ENCODE measurements at regions not wholly inside any gene's neighbourhood (a gene's known extent, or its start where the extent isn't known, plus 50 kb on each side); places are given as distances from the start of the nearest gene placed in this dataset.

DNA sequence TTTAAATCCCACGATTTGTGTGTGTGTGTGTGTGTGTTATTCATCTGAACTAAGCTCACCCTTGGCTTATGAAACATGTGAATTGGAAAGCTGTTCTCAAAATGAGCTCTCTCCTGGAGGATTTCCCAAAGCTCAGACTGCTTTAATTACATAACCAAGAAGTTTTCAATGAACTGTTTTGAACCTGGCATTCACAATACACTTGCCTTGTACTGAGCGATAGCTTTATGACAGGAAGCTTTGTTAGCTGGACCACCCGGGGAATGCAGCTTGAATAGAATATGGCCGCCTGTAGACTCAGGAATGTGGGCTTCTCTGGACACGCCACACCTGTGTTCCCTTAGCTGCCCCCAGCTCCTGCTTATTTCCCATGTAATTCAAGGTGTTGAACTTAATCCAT is 71.4 kb upstream of the PREP start:
- no peak for DNase-seq

GRCh38 chr6:105469946-105470345 is 67.1 kb upstream of the PREP start:
- DNase-seq, result no peak

DNA sequence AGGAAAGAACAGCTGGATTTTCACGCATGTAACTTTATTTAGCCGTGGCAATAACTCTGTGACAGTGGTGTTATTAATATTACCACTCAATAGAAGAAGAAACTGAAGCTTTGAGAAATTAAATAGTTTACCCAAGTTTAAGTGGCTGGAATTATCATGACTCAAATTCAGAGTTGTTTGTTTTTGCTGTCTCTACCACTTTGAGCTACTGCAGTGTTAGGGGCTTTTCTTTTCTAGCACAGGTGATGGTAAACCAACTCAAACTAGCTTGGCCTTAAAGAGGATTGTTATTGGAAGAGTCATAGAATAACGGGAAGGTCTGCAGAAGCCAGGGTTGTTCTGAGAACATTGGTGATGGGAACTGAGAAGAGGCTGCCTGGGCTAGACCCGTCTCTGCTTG is 66.0 kb upstream of the PREP start:
- DNase-seq, result no peak

DNA sequence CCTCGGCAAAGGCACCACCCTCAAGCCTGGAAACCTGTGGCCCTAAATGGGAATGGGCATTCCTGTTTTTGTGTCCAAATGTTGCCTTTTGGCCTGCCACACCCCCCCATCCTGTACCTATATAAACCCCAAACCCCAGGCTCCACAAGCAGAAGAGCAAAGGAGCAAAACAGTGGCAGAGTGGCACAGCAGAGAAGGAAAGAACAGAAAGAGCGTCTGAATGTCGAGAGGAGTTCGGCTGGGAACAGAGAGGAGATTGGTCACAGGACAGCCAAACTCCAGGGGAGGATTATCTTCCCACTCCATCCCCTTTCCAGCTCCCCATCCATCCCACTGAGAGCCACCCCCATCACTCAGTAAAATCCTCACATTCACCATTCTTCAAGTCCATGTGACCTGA is 58.0 kb upstream of the PREP start:
- no peak for DNase-seq

- DNase-seq, result no peak
These were observed 57.0 kb upstream of the PREP start for GRCh38 chr6:105459864-105460263.

DNA sequence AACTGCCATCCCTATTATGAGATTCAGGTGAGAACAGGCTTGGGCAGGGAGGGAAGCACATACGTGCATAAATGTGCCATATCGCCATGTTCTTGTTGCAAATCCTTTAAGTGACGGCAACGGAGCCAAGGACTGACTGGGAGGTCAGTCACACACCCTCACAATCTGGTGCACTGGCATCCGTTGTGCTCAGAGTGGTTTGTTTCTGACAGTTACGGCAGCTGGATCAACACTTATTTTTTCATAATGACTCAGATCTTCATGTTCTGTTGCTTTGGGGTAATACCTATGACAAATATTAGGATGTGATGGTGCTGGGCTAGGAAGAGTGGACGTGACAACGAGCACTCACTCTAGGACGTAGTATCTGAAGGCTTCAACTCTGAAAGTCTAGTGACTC is 56.2 kb upstream of the PREP start:
- no peak for DNase-seq

- no peak for DNase-seq
These were observed 55.7 kb upstream of the PREP start for GRCh38 chr6:105458551-105458950.

DNA sequence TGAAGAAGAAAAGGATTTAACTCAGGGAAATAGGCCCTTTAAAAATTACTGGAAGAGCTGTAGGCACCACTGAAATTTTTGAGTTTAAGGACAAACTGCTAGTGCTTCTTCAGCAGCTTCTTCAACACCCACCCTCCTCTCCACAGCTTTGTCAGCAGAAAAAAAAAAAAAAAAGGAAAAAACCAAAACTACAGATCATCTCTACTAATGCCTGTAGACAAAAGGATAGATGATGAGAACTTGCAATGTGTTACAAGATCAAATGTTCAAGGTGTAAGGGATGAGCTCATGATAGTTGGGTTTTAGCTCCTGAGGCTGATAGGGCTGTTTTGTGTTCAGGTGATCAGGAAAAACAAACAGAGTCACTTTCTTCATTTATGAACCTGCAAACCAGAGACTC is 55.2 kb upstream of the PREP start:
- no peak for DNase-seq

GRCh38 chr6:105453968-105454367 is 51.1 kb upstream of the PREP start:
- DNase-seq, result no peak

DNA sequence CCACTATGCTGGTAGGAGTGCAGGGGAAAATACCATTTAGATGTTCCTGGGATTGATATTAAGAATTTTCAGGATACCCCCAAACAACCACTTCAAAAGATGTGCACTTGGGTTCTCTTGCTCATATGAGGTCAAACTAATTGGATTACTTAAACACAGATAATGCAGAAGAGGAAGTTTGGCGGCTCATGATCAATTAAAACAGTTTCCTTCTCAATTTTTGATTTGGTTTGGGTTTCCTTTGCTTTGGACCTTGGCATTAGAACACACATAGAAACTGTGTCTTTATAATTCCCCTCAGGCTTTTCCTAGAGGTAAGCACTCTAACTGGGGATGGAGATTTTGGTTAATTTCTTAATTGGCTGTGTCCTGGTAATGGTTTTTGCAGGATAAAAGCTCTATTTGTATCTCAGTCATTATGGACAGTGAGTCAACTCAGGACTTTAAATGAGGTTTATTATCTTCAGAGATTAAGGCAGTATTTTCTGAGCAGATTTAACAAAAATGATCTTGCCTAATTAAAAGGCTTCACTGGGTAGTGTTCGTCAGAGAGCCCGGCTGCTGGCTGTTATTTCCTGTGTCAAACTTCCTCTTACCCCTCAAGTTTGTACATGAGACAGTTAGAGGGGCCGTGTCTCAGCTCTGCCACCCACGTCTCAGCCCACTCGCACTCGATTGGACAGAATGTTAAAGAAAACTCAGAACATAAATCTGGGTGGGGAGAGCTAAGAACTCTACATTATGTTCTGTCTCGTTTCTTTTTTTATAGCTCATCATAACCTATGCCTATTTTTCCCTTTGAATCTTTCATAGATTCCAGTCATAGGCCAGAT is 50.3 kb upstream of the PREP start:
- DNase-seq, result no peak
